Adrenal gland (tissue), 5 donors: ENCODE measurements at regions not wholly inside any gene's neighbourhood (a gene's known extent, or its start where the extent isn't known, plus 50 kb on each side); places are given as distances from the start of the nearest gene placed in this dataset.

Experiments
- POLR2A ChIP-seq, 2 donors: fragments of 450-650 bp; IDR thresholded peaks; one replicate each; pipeline ENCODE4 v1.6.1; 2017; ENCODE audit warnings: antibody characterized with exemption in 2 of 2, mild to moderate bottlenecking in 2 of 2, moderate library complexity in 1 of 2
- TF ChIP-seq, protein P1 (sequence below), 6 experiments: fragments of 450-650 bp in 4 of 6; fragments of 200-600 bp in 2 of 6; sonication (generic) in 1 of 6; IDR thresholded peaks; 1 replicate in 5 of 6; 2 replicates in 1 of 6; pipeline versions ENCODE4 v1.5.1 to v1.8.0; 2016 to 2021; ENCODE audit warnings: antibody characterized with exemption in 6 of 6, mild to moderate bottlenecking in 2 of 6, moderate library complexity in 1 of 6
- donor health status: DM: no; HTN: no; CAD: no.

- TF ChIP-seq, protein P1, sequence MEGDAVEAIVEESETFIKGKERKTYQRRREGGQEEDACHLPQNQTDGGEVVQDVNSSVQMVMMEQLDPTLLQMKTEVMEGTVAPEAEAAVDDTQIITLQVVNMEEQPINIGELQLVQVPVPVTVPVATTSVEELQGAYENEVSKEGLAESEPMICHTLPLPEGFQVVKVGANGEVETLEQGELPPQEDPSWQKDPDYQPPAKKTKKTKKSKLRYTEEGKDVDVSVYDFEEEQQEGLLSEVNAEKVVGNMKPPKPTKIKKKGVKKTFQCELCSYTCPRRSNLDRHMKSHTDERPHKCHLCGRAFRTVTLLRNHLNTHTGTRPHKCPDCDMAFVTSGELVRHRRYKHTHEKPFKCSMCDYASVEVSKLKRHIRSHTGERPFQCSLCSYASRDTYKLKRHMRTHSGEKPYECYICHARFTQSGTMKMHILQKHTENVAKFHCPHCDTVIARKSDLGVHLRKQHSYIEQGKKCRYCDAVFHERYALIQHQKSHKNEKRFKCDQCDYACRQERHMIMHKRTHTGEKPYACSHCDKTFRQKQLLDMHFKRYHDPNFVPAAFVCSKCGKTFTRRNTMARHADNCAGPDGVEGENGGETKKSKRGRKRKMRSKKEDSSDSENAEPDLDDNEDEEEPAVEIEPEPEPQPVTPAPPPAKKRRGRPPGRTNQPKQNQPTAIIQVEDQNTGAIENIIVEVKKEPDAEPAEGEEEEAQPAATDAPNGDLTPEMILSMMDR (IDR thresholded peaks at IDR 0.05), result no peak
- no peak for TF ChIP-seq POLR2A (IDR thresholded peaks at IDR 0.05)
Observed at GRCh38 chr2:48198371-48198770, 116.1 kb upstream of the FOXN2 start.
